ENCODE measurements at regions not wholly inside any gene's neighbourhood (a gene's known extent, or its start where the extent isn't known, plus 50 kb on each side); places are given as distances from the start of the nearest gene placed in this dataset.

GRCh38 chr3:135907422-135908165, 57.9 kb upstream of the PPP2R3A start:
- TF ChIP-seq CTCF (IDR thresholded peaks at IDR 0.05; ENCODE audit: poor library complexity, severe bottlenecking): no peak
- TF ChIP-seq SMC3 (conservative IDR thresholded peaks at IDR 0.05; ENCODE audit: poor library complexity): no peak
- TF ChIP-seq REST (IDR thresholded peaks at IDR 0.05; ENCODE audit: borderline replicate concordance): no peak
- no peak for TF ChIP-seq POLR2AphosphoS5 (IDR thresholded peaks at IDR 0.05)
- TF ChIP-seq EZH2 (IDR thresholded peaks at IDR 0.05; ENCODE audit: borderline replicate concordance, insufficient read depth, low read length, poor library complexity, severe bottlenecking): no peak
- no peak for TF ChIP-seq TAF1 (IDR thresholded peaks at IDR 0.05; ENCODE audit: low read depth)
- TF ChIP-seq RAD21 (conservative IDR thresholded peaks at IDR 0.05): no peak

Measured in neural cell (in vitro differentiated cells).